Dendritic cell treated with granulocyte-macrophage colony-stimulating factor and Interleukin-4, amounts not matched to agents 40 ng/mL and 50 ng/mL, for 4 days (primary cell): ENCODE measurements at regions not wholly inside any gene's neighbourhood (a gene's known extent, or its start where the extent isn't known, plus 50 kb on each side); places are given as distances from the start of the nearest gene placed in this dataset.
"Not testable (repeated sequence)": the region's sequence is repeated elsewhere in the genome, so short reads cannot be mapped to it uniquely, and the experiment has no call there.

Source experiments
- H3K27ac Mint-ChIP-seq: one replicate; pipeline ENCODE4 v1.8.0; 2022; ENCODE audit warnings: mild to moderate bottlenecking, mixed read lengths
- H3K27me3 Mint-ChIP-seq: one replicate; pipeline ENCODE4 v1.8.0; 2022; ENCODE audit warnings: mild to moderate bottlenecking, mixed read lengths
- H3K36me3 Mint-ChIP-seq: one replicate; pipeline ENCODE4 v1.8.0; 2022; ENCODE audit warnings: low read depth, mixed read lengths
- H3K4me1 Mint-ChIP-seq: one replicate; pipeline ENCODE4 v1.8.0; 2022; ENCODE audit warnings: low read depth, mixed read lengths
- H3K4me3 Mint-ChIP-seq: one replicate; pipeline ENCODE4 v1.8.0; 2022; ENCODE audit warnings: mild to moderate bottlenecking, moderate library complexity, mixed read lengths
- H3K9me3 Mint-ChIP-seq: one replicate; pipeline ENCODE4 v1.8.0; 2022; ENCODE audit warnings: mixed read lengths
- intact Hi-C: fragments of 100-400 bp; cut with micrococcal nuclease; formaldehyde crosslinking; loops from one replicate; pipeline ENCODE4 v1.15.0; 2022

- no peaks in the 10 kb centered on the region for H3K36me3 Mint-ChIP-seq
- no peaks in the 10 kb centered on the region for H3K4me1 Mint-ChIP-seq
- intact Hi-C loops = no loop called here
- no peak overlapping the region for H3K27ac Mint-ChIP-seq
- no peaks in the 10 kb centered on the region for H3K27me3 Mint-ChIP-seq
- H3K4me3 Mint-ChIP-seq = no peak overlapping the region
- H3K9me3 Mint-ChIP-seq = no peaks in the 10 kb centered on the region
Measured at GRCh38 chr4:74555231-74555630, 110.3 kb downstream of the AREG start.

DNA sequence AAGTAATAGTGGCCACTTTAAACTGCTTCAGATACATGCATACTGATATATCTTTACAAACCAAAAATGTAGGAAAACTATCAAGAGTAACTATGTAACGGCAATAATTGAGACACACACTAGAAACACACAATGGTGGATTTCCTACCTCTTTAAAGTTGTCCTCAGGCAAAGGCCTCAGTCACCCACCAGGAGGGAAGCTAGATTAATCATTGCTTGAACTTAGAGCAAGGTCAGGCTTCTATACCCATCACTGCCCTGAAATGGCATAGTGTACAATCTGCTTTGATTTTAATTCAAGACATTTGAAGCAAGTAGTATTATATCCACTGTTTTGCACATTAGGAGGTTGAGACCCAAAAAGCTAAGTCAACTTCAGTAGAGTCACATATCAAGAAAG lies 110.9 kb downstream of the AREG start:
- Mint-ChIP-seq H3K27me3 (no peaks in the 10 kb centered on the region), H3K9me3 (no peaks in the 10 kb centered on the region), H3K4me3 (no peak overlapping the region), H3K36me3 (no peaks in the 10 kb centered on the region), H3K27ac (no peak overlapping the region), H3K4me1 (no peaks in the 10 kb centered on the region)
- intact Hi-C loops = no loop called here

DNA sequence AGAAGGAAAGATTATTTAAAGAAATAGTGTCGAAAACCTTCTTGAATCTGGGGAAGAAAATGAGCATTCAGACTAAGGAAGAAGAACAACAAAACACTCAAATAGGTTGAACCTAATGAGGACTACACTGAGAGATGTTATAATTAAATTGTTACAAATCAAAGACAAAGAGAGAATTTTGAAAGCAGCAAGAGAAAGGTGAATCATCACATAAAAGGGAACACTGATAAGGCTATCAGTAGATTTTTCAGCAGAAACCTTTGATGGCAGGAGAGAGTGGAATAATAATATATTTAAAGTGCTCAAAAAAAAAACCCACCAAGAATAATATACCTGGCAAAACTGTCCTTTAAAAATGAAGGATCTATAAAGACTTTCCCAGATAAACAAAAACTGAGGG lies 114.9 kb downstream of the AREG start:
- peaks cover 14% of the 10 kb centered on the region for H3K9me3 Mint-ChIP-seq
- H3K36me3 Mint-ChIP-seq = no peaks in the 10 kb centered on the region
- no peak overlapping the region for H3K4me3 Mint-ChIP-seq
- H3K4me1 Mint-ChIP-seq = no peaks in the 10 kb centered on the region
- H3K27me3 Mint-ChIP-seq = no peaks in the 10 kb centered on the region
- H3K27ac Mint-ChIP-seq = no peak overlapping the region
- intact Hi-C loops = no loop called here

DNA sequence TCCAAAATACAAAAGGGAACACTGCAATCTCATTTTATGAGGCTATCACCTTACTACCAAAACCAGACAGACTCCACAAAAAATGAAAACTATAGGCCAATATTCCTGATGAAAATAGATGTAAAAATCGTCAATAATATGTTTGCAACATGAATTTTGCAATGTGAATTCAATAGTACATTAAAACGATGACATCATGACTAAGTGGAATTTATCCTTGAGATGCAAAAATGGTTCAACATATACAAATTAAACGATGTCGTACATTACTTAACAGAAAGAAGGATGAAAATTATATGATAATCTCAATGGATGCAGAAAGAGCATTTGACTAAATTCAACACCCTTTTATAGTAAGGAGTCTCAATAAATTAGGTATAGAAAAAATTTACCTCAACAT lies 123.0 kb downstream of the AREG start:
- Mint-ChIP-seq H3K27ac (no peak overlapping the region), H3K9me3 (peaks cover 23% of the 10 kb centered on the region), H3K4me3 (no peak overlapping the region), H3K27me3 (no peaks in the 10 kb centered on the region), H3K36me3 (no peaks in the 10 kb centered on the region), H3K4me1 (no peaks in the 10 kb centered on the region)
- intact Hi-C loops = no loop called here

GRCh38 chr4:74570095-74570494 lies 125.2 kb downstream of the AREG start:
- H3K36me3 Mint-ChIP-seq = no peaks in the 10 kb centered on the region
- intact Hi-C loops = no loop called here
- no peaks in the 10 kb centered on the region for H3K4me1 Mint-ChIP-seq
- peaks cover 10% of the 10 kb centered on the region for H3K9me3 Mint-ChIP-seq
- H3K4me3 Mint-ChIP-seq = no peak overlapping the region
- H3K27me3 Mint-ChIP-seq = no peaks in the 10 kb centered on the region
- H3K27ac Mint-ChIP-seq = no peak overlapping the region

- Mint-ChIP-seq H3K9me3 (no peaks in the 10 kb centered on the region), H3K27ac (no peak overlapping the region), H3K27me3 (no peaks in the 10 kb centered on the region), H3K36me3 (no peaks in the 10 kb centered on the region), H3K4me3 (no peak overlapping the region), H3K4me1 (no peaks in the 10 kb centered on the region)
- intact Hi-C loops = no loop called here
Measured at GRCh38 chr4:74578329-74578728, 133.4 kb downstream of the AREG start.

DNA sequence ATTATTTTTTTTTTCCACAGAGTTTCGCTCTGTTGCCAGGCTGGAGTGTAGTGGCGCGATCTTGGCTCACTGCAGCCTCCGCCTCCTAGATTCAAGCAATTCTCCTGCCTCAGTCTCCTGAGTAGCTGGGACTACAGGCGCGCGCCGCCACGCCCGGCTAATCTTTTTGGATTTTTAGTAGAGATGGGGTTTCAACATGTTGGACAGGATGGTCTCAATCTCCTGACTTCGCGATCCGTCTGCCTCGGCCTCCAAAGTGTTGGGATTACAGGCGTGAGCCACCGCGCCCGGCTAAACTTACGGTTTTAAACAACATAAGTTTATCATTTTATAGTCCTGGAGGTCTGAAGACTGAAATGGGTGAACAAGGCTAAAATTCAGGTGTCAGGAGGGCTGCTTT lies 133.9 kb downstream of the AREG start:
- H3K27me3 Mint-ChIP-seq, intact Hi-C loops, H3K4me3 Mint-ChIP-seq: not testable (repeated sequence)

GRCh38 chr4:74583089-74583700 lies 138.3 kb downstream of the AREG start:
- no peaks in the 10 kb centered on the region for H3K36me3 Mint-ChIP-seq
- no peak overlapping the region for H3K4me3 Mint-ChIP-seq
- H3K27me3 Mint-ChIP-seq = no peaks in the 10 kb centered on the region
- H3K9me3 Mint-ChIP-seq = no peaks in the 10 kb centered on the region
- no peaks in the 10 kb centered on the region for H3K4me1 Mint-ChIP-seq
- no peak overlapping the region for H3K27ac Mint-ChIP-seq
- intact Hi-C loops = no loop called here

More for the DNA sequence above, 133.9 kb downstream of the AREG start:
- not testable (repeated sequence) for H3K36me3 Mint-ChIP-seq, H3K9me3 Mint-ChIP-seq, H3K27ac Mint-ChIP-seq, H3K4me1 Mint-ChIP-seq

- Mint-ChIP-seq H3K36me3 (no peaks in the 10 kb centered on the region), H3K27ac (no peak overlapping the region), H3K9me3 (no peaks in the 10 kb centered on the region), H3K4me1 (no peaks in the 10 kb centered on the region), H3K27me3 (no peaks in the 10 kb centered on the region), H3K4me3 (no peak overlapping the region)
- intact Hi-C loops = no loop called here
Measured at GRCh38 chr4:74583757-74584156, 138.8 kb downstream of the AREG start.

DNA sequence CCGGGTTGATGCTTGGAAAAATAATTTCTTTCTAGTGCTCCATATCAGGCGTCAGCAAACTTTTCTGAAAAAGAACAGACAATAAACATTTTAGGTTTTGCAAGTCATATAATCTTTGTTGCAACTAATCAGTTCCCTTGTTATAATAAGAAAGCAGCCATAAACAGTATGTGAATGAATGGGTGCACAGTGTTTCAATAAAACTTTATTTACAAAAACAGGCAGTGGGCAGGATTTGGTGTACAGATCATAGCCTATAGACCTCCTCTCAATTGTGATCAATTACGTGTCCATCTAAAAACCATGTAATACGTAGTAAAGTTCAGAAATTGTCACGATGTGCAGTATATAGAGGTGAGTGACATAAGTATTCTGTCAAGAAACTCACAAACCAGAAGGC lies 143.4 kb downstream of the AREG start:
- intact Hi-C loops = no loop called here
- Mint-ChIP-seq H3K27ac (no peak overlapping the region), H3K9me3 (no peaks in the 10 kb centered on the region), H3K27me3 (no peaks in the 10 kb centered on the region), H3K36me3 (no peaks in the 10 kb centered on the region), H3K4me1 (no peaks in the 10 kb centered on the region), H3K4me3 (no peak overlapping the region)

- H3K4me3 Mint-ChIP-seq = no peak overlapping the region
- intact Hi-C loops = no loop called here
- H3K36me3 Mint-ChIP-seq = no peaks in the 10 kb centered on the region
Measured at GRCh38 chr4:74590476-74590875, 145.5 kb downstream of the AREG start.

DNA sequence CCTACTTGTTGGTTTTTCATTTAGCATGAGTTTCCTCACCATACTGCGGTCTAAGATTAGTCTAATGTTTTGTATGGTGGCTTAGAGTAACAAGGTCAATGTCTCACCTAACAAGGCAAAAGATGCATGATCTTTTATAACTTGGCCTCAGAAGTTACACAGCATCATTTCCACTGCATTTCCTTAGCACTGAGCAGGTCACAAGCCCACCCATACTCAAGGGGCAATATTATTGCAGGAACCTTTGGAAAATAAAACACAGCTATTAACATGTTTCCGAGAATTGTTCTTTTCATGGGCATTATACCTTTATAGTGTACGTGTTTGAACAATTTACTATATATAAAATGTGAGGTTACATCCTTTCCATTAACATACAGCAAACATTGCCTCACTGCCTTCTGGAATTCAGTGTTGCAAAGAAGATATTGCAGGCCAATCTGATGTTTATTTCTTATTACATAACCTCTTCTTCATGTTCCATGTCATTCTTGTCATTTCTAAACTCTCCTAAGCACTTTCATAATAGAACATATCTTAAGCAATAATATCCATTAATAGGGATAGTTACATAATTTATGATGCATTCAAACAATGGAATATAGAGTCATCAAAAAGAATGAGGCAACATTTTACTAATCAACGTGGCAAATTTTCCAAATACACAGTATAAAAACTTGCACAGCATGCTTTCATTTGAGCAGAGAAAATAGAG lies 153.8 kb downstream of the AREG start:
- intact Hi-C loops = no loop called here
- Mint-ChIP-seq H3K27ac (no peak overlapping the region), H3K36me3 (no peaks in the 10 kb centered on the region), H3K27me3 (no peaks in the 10 kb centered on the region), H3K9me3 (peaks cover 24% of the 10 kb centered on the region), H3K4me3 (no peak overlapping the region), H3K4me1 (no peaks in the 10 kb centered on the region)

More at GRCh38 chr4:74590476-74590875, 145.5 kb downstream of the AREG start:
- H3K4me1 Mint-ChIP-seq = no peaks in the 10 kb centered on the region
- no peaks in the 10 kb centered on the region for H3K9me3 Mint-ChIP-seq
- H3K27me3 Mint-ChIP-seq = no peaks in the 10 kb centered on the region
- no peak overlapping the region for H3K27ac Mint-ChIP-seq

- intact Hi-C loops = no loop called here
- no peak overlapping the region for H3K4me3 Mint-ChIP-seq
- H3K27me3 Mint-ChIP-seq = no peaks in the 10 kb centered on the region
- H3K36me3 Mint-ChIP-seq = no peaks in the 10 kb centered on the region
- H3K27ac Mint-ChIP-seq = no peak overlapping the region
- peaks cover under 1% of the 10 kb centered on the region for H3K9me3 Mint-ChIP-seq
- H3K4me1 Mint-ChIP-seq = no peaks in the 10 kb centered on the region
Measured at GRCh38 chr4:74603186-74603585, 158.2 kb downstream of the AREG start.

DNA sequence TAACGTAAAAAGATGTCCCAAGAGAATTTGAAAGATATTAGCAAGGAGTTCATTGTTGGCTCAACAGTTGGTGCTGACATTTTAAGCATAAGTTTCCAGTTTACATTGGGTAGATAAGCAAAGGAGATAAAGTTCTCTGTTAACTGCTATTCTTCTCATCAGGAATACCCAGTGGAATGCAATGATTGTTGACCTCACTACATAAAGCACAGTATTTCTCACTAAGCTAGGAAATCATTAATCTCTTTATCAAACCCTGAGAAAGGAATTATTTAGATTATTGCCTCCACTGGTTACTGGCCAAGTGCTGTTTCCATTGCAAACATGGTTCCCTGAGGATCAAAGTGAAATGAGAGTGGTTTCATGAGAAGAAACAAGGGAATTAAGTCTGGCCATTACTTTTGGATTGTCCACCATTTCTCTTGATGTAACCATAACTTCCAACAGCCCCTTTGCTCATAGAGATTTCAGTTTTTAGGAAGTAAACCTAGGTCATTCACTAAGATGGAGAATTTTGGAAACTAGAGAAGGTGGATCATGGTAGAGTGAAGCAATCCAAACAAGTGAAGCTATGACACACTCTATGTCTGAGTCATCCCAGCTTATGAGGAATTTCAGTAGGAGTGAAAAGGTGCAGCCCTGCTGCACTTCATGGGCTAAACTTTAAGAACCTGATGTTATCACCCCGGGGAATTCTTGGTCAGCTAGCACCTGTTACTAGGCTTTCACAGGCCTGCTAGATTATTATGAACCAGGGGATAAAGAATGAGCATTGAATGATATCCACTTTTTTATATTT lies 163.4 kb downstream of the AREG start:
- Mint-ChIP-seq H3K9me3 (no peaks in the 10 kb centered on the region), H3K4me3 (no peak overlapping the region)
- intact Hi-C loops = no loop called here

More for the DNA sequence above, 163.4 kb downstream of the AREG start:
- Mint-ChIP-seq H3K27me3 (no peaks in the 10 kb centered on the region), H3K36me3 (no peaks in the 10 kb centered on the region), H3K4me1 (no peaks in the 10 kb centered on the region), H3K27ac (no peak overlapping the region)
